ENCODE measurements at regions not wholly inside any gene's neighbourhood (a gene's known extent, or its start where the extent isn't known, plus 50 kb on each side); places are given as distances from the start of the nearest gene placed in this dataset.
"Not testable (repeated sequence)": the region's sequence is repeated elsewhere in the genome, so short reads cannot be mapped to it uniquely, and the experiment has no call there.

DNA sequence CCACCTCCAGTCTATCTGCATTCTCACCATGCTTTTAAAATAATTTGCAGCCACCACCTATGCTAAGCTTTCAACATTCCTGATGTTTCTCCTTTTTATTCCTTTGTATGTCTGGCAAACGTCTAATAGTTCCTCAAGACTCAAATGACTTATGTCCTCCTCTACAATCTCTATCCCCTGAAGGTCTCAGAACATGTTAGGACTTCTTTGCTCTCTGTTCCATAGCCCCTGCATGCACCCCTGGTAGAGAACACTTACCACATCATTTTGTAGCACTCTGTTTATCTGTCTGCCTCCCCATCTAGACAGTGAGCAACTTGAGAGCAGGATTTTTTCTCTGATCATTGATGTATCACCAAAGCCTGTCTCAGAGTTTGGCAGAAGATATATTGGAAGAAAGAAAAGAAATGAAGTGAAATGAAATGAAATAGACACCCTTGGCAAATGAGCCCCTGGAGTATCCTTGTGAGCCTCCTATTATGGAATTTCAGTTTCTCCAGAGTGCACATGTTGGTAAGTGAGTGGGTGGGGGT lies 1231.2 kb upstream of the FLRT2 start:
- no peak for DNase-seq

DNA sequence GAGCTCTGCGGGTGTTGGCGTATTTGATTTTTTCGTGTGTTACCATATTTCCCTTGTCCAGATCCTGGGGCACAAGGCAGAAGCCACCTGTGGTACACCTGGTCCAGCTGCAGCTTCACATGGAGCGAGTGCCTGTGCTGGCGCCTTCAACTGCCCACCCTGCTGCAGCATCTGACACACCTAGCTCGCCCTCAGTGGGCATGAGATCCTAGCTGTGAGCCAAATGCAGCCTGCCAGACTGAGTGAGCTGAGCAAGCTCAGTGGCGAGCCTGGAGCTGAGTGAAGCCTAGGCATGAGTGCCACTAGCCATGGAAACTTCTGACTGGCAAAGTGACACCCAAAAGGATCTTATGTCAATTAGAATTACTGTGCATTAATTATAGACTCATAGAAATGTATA lies 1226.8 kb upstream of the FLRT2 start:
- DNase-seq, result no peak

DNA sequence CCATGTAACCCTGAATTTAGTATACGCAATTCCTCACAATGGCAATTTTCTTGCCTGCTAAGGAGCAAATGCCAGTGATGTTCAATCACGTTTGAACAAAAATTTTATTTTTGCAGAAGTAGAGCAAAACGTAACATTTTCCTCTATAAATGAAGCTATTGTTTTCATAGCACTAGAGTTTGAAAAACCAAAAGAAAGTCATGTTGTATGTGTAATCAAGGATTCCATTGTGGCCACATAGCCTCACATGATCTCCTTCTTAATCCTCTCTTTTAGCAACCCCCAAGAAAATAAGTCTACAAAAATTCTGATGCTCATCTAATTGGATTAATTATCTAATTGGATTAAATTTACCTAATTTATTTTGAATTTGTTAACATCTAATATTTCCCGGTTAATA lies 1217.4 kb upstream of the FLRT2 start:
- no peak for DNase-seq

DNA sequence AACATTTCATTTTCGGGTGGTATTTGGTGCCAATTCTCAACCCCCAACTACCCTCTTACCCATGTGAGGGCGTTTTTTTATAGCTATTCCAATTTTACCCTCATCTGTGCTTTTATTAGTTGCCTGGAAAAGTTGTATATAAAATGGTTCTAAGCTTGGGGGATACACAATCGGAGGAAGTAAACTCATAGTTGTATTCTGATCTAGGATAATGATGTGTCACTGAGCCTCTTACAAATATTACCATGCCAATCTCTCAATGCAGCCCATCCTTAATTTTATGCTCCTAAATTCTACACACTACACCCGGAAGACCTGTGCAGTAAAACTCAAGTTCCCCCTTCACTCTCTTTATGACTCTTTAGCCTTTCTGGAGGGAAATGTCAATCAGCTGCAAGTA lies 1206.5 kb upstream of the FLRT2 start:
- no peak for DNase-seq

DNA sequence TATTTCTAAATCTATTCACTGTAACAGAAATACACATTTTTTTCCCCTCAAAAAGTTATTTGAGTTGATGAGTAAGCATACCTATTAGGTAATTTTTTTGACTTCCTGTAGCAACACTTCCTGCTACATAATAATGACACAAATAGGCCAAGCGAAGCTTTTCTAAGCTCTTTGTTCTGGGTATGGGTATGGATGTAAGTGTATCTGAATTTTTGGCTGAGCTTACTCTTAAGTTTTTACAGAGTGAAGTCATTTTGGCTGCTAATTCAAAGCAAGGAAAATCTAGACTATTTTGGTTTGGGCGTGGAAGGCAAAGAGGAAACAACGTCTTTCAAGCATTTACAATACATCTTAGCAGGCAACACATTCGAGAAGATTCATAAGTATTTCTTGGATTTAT lies 1206.0 kb upstream of the FLRT2 start:
- DNase-seq, result no peak

DNA sequence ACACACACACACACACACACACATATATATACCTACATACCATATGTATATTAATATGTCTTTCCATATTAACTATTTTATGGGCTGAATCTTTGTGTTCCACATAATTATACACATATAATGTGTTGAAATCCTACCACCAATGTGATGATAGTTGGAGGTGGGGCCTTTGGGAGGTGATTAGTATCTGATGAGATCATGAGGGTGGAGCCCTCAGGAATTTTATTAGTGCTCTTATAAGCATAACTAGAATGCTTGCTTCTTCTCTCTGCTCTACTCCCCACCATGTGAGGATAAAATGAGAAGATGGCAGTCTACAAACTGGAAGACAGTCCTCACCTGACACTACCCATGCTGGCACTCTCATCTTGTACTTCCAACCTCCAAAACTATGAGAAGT lies 1193.5 kb upstream of the FLRT2 start:
- no peak for DNase-seq

DNA sequence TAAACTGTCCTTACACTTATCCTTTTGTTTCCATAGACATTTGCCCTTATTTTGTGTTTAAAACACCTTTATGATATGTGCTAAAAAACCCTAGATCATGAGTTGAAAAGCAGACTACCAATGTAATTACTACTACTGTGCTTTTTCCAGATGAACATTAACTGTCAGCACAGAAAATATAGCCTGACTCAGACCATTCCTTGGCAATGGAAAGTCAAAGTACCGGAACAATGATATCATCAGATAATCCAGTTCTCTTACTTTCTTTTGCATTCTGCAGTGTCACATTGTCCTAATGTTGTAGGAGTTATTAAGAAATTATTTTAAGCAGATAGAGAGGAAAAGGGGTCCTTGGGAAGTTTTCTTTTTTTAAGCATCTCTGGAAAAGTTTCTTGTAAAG lies 1189.0 kb upstream of the FLRT2 start:
- no peak for DNase-seq

DNA sequence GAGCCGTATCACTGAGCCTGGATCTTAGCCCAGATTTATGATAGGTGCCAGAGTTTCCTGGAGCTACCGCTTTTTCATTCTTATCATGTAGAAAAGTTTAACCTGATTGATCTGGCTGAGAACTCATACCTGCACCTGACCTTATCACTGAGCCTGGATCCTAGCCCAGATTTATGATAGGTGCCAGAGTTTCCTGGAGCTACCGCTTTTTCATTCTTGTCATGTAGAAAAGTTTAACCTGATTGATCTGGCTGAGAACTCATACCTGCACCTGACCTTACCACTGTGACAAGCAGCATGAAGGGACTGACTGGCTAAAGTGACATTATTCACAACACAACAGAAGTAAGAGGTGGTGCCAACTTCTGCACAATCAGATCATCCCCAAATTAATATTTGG lies 1188.1 kb upstream of the FLRT2 start:
- not testable (repeated sequence) for DNase-seq

DNA sequence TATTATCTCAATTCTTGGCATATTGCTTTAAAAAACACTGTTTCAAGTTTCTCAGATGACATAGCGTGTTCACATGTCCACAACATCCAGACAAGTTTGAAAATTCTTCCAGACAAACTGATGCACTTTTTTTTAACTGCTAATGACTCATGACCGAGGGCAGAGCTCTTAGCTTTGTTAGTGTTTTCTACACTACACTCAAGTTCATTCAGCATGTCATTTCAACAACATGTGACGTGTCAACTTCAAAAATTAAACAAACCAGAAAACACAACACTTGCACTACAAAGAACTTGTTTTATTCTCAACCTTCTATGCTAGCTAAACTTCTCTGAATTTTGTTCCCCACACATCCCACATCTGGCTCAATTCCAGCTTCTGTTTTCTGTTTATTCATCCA lies 1186.3 kb upstream of the FLRT2 start:
- DNase-seq, result no peak

DNA sequence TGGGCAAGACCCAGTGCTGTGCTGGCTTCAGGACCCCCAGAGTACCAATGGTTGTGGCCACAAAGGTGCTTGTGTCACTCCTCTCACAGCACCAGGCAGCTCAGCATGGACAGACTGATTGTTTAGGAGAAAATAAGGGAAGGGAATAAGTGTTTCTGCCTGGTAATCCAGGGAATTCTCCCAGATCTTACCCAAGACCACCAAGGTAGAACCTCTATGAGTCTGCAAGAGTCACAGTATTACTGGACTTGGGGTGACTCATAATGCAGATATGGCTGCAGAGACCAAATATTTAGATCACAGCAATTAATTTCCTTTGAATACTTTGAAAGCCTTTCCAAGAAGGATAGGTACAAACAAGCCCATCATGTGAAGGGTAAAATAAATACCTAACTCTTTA lies 1178.3 kb upstream of the FLRT2 start:
- DNase-seq, result no peak

DNA sequence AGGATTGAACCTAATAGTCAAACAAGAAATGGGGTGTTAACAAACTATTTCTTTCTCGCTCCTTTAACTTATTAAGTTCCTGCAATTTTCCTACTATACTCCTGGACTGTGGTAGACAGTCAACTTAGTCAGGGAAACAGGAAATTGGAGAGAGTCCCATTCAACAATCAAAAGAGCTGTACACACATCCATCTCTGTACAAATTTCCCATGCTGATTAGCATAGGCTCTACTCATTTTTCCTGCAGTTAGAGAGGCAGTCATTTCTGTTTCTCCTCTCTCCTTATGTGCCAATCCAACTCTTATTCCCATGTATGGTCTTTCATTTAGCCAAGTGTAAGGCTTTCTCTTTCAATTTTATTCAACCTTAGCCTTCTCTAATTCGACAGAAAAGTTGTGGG lies 1168.5 kb upstream of the FLRT2 start:
- no peak for DNase-seq

DNA sequence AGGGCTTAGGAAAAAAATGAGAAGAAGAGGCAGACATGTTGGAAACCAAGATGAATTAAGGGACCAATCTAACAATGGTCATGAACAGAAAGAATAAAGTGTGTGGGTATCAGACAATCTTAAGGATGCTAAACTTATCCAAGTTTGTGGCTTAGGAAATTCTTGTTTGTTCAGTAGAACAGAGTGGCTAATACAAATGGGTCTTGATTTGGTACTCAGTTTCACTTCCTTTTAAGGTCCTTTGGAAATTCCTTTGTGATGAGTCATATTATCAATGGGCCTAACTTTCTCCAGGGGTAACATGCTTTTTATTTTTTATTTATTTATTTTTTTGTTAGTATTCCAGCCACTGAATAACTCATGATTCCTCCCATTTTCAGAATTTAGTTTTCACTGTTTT lies 1154.7 kb upstream of the FLRT2 start:
- no peak for DNase-seq

DNA sequence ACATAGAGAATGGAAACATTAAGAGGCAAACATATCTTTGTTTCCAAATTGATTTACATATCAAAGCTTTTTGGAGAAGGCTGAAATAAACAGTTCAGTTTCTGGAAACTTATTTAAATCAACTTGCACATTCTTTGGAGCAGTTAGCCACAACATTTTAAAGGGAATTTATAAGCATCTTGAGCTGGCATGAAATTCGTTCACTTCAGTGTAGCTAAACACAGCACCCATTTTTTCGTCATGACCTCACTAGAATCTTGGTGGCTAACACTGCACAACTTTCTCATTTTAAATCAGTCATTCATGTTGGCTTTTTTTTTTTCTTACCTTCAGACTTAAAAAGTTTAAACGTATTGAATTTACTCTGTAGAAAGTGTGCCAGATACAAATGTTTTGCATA lies 1139.9 kb upstream of the FLRT2 start:
- no peak for DNase-seq

DNA sequence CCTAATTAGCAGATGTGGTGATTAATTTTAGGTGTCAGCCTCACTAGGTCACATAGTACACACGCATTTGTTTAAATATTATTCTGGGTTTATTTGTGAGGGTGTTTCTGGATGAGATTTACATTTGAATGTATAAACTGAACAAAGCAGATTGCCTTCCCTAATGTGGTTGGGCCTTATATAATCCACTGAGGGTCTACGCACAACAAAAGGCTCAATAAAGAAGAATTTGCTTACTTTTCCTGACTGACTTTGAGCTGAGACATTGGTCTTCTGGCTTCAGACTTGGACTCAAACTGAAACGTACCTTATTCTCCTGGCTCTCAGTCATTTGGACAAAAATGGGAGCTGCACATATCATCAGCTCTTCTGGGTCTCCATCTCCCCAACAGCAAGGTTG lies 1132.3 kb upstream of the FLRT2 start:
- DNase-seq, result no peak

DNA sequence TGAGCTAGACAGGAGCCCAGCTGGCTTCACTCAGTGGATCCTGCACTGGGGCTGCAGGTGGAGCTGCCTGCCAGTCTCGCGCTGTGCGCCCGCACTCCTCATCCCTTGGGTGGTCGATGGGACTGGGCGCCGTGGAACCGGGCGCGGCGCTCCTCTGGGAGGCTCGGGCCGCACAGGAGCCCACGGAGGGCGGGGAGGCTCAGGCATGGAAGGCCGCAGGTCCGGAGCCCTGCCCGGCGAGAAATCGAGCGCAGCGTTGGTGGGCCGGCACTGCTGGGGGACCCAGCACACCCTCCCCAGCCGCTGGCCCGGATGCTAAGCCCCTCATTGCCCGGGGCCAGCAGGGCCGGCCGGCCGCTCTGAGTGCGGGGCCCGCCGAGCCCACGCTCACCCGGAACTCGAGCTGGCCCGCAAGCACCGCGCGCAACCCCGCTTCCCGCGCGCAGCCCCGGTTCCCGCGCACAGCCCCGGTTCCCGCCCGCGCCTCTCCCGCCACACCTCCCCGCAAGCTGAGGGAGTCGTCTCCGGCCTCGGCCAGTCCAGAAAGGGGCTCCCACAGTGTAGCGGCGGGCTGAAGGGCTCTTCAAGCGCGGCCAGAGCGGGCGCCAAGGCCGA lies 1130.5 kb upstream of the FLRT2 start:
- DNase-seq, result no peak

DNA sequence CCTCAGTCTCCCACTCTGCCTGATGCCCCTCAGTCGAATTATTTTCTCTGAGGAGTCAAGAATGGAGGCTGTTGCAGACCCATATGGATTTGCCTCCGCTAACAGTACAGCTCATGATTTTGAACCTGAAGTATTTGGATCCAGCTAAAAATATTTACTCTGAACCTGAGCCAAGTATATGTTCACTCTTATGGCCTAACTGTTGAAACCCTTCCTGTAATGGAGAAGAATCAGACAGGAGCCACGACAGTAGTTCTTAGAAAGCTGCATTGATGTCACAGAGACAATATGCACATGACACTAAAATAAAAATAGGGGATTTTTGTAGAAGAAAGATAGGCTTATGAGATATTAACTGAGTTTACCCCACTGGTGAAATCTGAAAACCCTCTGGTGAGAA lies 1128.3 kb upstream of the FLRT2 start:
- no peak for DNase-seq

DNA sequence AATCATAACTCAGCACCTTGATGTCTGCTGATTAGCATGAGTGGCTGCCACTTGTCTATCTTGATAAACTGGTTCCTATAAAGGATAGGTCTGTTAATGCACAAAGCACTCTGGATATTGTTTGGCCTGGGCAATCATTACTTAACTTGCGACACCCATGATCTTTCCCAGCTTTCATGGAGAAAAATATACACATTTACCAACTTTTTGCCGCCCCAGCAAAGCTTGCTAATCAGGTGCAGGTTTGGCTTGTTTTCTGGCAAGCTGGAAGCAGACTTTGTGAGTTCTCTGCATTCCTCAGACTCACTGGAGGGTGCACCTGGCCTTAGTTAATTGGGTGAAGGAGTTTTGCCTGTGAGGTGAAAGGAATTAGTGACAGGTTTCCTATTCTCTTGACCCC lies 1126.4 kb upstream of the FLRT2 start:
- DNase-seq, result no peak

DNA sequence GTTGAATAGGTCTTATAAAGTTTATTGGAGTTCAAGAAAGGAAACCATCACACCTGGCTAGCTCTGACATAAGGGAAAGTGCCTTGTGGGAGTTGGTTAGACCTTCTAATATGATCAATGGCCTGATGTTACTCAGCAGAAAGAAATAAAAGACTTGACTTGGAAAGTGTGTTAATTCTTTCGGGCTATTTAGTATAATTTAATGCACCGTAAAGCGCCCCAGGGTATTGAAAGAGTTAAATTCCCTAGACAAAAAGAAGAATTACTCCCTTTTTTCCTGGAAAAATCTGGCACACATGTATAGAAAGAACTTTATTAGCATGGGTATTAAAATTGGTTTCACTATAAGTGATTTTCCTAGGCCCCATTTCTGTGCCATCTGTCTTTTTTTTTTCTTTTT lies 1125.7 kb upstream of the FLRT2 start:
- no peak for DNase-seq

DNA sequence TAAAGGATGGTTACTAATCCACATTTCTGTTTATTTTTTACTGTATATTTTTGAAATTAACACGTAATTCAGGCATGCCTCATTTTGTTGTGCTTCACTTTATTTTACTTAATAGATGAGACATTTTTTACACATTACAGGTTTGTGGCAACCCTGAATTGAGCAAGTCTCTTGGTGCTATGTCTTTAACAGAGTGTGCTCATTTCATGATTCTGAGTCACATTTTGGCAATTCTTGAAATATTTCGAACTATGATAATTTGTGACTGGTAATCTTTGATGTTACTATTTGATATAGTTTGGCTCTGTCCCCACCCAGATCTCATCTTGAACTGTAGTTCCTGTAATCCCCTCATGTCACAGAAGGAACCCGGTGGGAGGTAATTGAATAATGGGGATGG lies 1120.5 kb upstream of the FLRT2 start:
- DNase-seq, result no peak

DNA sequence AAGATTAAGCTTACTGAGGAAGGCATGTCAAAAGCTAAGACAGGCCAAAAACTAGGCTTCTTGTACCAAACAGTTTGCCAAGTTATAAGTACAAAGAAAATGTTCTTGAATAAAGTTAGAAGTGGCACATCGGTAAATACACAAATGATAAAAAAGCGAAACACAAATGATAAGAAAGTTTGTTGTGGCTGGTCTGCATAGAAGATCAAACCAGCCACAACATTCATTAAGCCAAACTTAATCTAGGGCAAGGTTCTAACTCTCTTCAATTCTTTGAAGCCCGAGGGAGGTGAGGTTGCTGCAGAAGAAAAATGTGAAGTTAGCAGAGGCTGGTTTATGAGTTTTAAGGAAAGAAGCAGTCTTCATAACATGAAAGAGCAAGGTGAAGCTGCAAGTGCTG lies 1119.6 kb upstream of the FLRT2 start:
- no peak for DNase-seq

DNA sequence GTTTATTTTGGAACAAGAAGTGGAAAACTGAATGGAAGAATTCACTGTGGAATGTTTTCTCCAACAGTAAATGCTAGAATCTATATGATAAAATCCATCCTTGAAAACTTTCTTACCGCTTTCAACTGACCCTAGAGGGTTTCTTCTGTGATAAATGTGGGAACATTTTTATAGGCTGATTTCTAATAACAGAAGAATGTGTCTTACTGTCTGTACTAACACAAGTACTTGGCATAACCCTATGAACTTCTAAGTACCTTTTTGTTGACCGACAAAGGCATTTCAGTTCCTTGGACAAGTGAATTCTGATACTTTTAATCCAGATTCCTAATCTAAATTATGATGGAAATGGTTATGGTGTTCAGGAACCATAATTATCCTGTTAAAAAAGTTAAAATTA lies 1109.7 kb upstream of the FLRT2 start:
- DNase-seq, result no peak

DNA sequence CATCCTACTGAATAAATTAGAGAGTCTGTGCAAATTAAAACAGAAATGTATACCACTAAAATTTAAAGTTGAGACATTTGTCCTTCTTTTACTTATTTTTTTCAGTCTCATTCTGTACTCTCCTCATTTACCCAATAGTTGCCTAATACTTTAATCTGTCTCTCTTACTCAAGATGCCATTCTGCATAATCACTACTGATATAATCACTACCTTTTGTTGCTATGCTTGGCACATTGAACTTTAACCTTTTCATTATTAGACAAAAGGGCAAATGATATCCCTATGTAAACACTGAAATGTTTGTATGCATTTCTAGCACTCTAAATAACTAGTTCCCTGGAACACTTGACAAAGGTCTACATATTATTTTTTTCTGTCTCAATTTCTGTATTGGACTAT lies 1108.3 kb upstream of the FLRT2 start:
- no peak for DNase-seq

DNA sequence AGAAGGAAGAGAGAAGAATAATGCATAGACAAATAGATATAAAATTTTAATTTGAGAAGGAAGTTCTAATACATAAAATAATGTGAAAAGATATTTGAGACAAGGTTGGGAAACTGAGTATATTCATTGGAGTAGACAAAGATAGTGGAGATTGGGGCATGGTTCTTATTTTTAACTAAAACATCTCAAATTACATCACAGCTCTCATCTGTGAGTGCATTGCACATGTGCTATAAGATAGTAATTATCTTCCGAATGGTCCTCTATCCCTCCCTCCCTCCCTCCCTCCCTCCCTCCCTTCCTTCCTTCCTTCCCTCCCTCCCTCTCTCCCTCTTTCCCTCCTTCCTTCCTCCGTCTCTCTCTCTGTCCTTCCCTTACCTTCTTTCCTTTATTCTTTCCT lies 1104.0 kb upstream of the FLRT2 start:
- no peak for DNase-seq

DNA sequence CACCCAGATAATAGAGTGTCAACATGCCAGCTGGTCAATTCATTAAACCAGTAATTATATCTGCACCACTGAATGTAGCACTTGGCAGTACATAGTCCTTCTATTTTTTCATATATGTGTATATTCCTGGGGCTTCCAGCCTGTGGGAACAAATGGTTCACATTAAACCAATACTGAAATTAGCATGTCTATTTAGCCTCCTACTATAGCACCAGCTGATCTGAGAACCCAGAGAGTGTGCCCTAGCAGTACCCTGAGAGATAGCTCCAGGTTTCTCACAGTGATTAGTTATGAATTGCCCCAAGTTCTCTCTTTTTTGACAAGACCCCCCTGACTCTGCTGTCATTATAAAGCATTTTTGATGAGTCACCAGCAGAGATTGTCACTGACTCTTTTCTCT lies 1097.3 kb upstream of the FLRT2 start:
- no peak for DNase-seq

DNA sequence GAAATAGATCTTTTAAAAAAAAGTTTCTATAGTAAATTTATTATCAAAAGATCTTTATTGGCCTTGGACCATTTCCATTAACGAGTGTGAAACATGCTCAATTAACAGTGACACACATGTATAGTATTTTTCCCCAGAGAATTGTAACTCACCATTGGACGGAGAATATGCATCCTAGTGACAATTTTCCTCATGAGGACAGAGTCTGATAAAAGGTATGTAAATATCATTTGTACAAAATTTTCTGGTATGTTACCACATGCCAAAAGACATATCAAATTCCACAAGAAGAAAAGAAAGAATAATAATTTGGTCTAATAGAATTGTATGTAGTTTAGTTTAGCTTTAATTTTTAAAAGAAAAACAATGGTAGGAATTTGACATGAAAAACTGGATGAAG lies 1096.0 kb upstream of the FLRT2 start:
- no peak for DNase-seq

DNA sequence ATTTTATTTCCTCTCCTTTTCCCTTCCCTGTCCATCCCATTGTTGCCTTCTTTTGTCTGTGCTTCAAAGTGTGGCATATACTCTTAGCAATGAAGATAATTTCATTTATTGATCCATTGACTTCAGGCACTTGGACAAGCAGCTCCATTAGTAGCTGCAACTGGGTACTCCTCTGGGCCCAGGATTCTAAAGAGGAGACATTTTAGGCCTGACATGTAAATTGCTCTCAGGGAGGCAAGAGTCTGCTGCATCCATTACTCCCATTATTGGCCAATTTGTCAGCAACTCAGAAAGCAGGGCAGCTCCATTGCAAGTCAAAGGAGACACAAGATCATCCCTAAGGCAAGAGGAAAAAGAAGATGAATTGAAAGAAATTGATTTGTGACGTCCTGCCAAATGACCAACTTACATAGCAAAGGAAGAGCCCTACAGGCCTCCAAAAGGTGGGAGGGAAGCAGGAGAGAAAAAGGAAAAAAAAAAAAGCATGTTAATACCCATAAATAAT lies 1094.1 kb upstream of the FLRT2 start:
- no peak for DNase-seq

Measured in GDM1 (cell line).